GM10266 (cell line): ENCODE measurements at regions not wholly inside any gene's neighbourhood (a gene's known extent, or its start where the extent isn't known, plus 50 kb on each side); places are given as distances from the start of the nearest gene placed in this dataset.

Source experiments
- DNase-seq: peaks from one replicate; pipeline ENCODE4 v3.0.0; 2012; ENCODE audit errors: extremely low spot score
- CTCF ChIP-seq: IDR thresholded peaks from 2 replicates; pipeline ENCODE4 v1.5.1; 2012; ENCODE audit warnings: mild to moderate bottlenecking, low read depth; ENCODE audit not compliant: control insufficient read depth, insufficient read depth; ENCODE audit errors: missing control alignments

- no peak for TF ChIP-seq CTCF
- no peak for DNase-seq
Observed at GRCh38 chr6:112485120-112485826, 138.1 kb downstream of the RFPL4B start.

- TF ChIP-seq CTCF, result no peak
- DNase-seq, result no peak
Observed at GRCh38 chr6:112485827-112486212, 138.7 kb downstream of the RFPL4B start.

- no peak for TF ChIP-seq CTCF
- no peak for DNase-seq
Observed at GRCh38 chr6:112486454-112486853, 139.3 kb downstream of the RFPL4B start.

- TF ChIP-seq CTCF, result no peak
- DNase-seq, result no peak
Observed at GRCh38 chr6:112488238-112488637, 141.1 kb downstream of the RFPL4B start.

GRCh38 chr6:112501705-112502104 lies 154.6 kb downstream of the RFPL4B start:
- TF ChIP-seq CTCF, result no peak
- no peak for DNase-seq

- DNase-seq, result no peak
- TF ChIP-seq CTCF, result no peak
Observed at GRCh38 chr6:112502351-112503090, 155.4 kb downstream of the RFPL4B start.

- no peak for DNase-seq
- no peak for TF ChIP-seq CTCF
Observed at GRCh38 chr6:112503091-112503596, 156.0 kb downstream of the RFPL4B start.
